HEK293T (cell line): ENCODE measurements at regions not wholly inside any gene's neighbourhood (a gene's known extent, or its start where the extent isn't known, plus 50 kb on each side); places are given as distances from the start of the nearest gene placed in this dataset.

Source experiments
- BHLHE40 ChIP-seq: fragments of 450-650 bp; IDR thresholded peaks from 2 replicates; pipeline ENCODE4 v1.6.1; 2016; ENCODE audit warnings: mild to moderate bottlenecking, moderate library complexity, borderline replicate concordance
- CTBP1 ChIP-seq: fragments of 450-650 bp; IDR thresholded peaks from 2 replicates; pipeline ENCODE4 v1.6.1; 2016; ENCODE audit warnings: borderline replicate concordance
- ELF4 ChIP-seq: fragments of 450-650 bp; IDR thresholded peaks from 2 replicates; pipeline ENCODE4 v1.6.1; 2017; ENCODE audit warnings: antibody characterized with exemption
- FOXA1 ChIP-seq: fragments of 450-650 bp; IDR thresholded peaks from 2 replicates; pipeline ENCODE4 v1.6.1; 2016; ENCODE audit warnings: mild to moderate bottlenecking
- FOXK2 ChIP-seq: fragments of 450-650 bp; IDR thresholded peaks from 2 replicates; pipeline ENCODE4 v1.6.1; 2016; ENCODE audit warnings: mild to moderate bottlenecking
- FOXM1 ChIP-seq: fragments of 450-650 bp; IDR thresholded peaks from 2 replicates; pipeline ENCODE4 v1.6.1; 2017; ENCODE audit warnings: mild to moderate bottlenecking, borderline replicate concordance
- L3MBTL2 ChIP-seq: fragments of 450-650 bp; conservative IDR thresholded peaks from 2 replicates; pipeline ENCODE4 v1.6.1; 2016; ENCODE audit warnings: mild to moderate bottlenecking
- LEF1 ChIP-seq: fragments of 450-650 bp; IDR thresholded peaks from 2 replicates; pipeline ENCODE4 v1.6.1; 2017; ENCODE audit warnings: mild to moderate bottlenecking, borderline replicate concordance
- NFRKB ChIP-seq: fragments of 450-650 bp; IDR thresholded peaks from 2 replicates; pipeline ENCODE4 v1.6.1; 2016; ENCODE audit warnings: mild to moderate bottlenecking, moderate library complexity
- SP1 ChIP-seq: fragments of 450-650 bp; IDR thresholded peaks from 2 replicates; pipeline ENCODE4 v1.6.1; 2017
- SUZ12 ChIP-seq: fragments of 450-650 bp; IDR thresholded peaks from 2 replicates; pipeline ENCODE4 v1.6.1; 2016; ENCODE audit warnings: mild to moderate bottlenecking
- TARDBP ChIP-seq: fragments of 450-650 bp; IDR thresholded peaks from 2 replicates; pipeline ENCODE4 v1.6.1; 2016
- ZNF384 ChIP-seq: fragments of 450-650 bp; IDR thresholded peaks from 2 replicates; pipeline ENCODE4 v1.6.1; 2016
- TF ChIP-seq, protein P1 (sequence below): fragments of 450-650 bp; IDR thresholded peaks from 2 replicates; pipeline ENCODE4 v1.6.1; 2016

GRCh38 chr2:41234093-41234492 is 782.2 kb upstream of the SLC8A1 start:
- TF ChIP-seq SP1 (no peak), FOXM1 (no peak), ZNF384 (no peak), BHLHE40 (no peak), NFRKB (no peak), SUZ12 (no peak), TARDBP (no peak), CTBP1 (no peak), LEF1 (no peak), FOXK2 (no peak), FOXA1 (no peak), L3MBTL2 (no peak), ELF4 (no peak)
- TF ChIP-seq, protein P1, sequence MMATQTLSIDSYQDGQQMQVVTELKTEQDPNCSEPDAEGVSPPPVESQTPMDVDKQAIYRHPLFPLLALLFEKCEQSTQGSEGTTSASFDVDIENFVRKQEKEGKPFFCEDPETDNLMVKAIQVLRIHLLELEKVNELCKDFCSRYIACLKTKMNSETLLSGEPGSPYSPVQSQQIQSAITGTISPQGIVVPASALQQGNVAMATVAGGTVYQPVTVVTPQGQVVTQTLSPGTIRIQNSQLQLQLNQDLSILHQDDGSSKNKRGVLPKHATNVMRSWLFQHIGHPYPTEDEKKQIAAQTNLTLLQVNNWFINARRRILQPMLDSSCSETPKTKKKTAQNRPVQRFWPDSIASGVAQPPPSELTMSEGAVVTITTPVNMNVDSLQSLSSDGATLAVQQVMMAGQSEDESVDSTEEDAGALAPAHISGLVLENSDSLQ: no peak
